IgD-negative memory B cell (primary cell): ENCODE measurements at regions not wholly inside any gene's neighbourhood (a gene's known extent, or its start where the extent isn't known, plus 50 kb on each side); places are given as distances from the start of the nearest gene placed in this dataset.
"Not testable (repeated sequence)": the region's sequence is repeated elsewhere in the genome, so short reads cannot be mapped to it uniquely, and the experiment has no call there.

Experiments
- H3K27ac Mint-ChIP-seq, 3 donors: one replicate each; pipeline ENCODE4 v1.8.0; 2020 to 2022; ENCODE audit warnings: mild to moderate bottlenecking in 3 of 3, mixed read lengths in 3 of 3, moderate library complexity in 1 of 3
- H3K27me3 Mint-ChIP-seq: one replicate; pipeline ENCODE4 v1.8.0; 2021; ENCODE audit warnings: mixed read lengths
- H3K36me3 Mint-ChIP-seq: one replicate; pipeline ENCODE4 v1.8.0; 2020; ENCODE audit warnings: mild to moderate bottlenecking, mixed read lengths
- H3K4me1 Mint-ChIP-seq, 3 donors: one replicate each; pipeline ENCODE4 v1.8.0; 2020 to 2022; ENCODE audit warnings: mixed read lengths in 3 of 3, mild to moderate bottlenecking in 1 of 3
- H3K4me3 Mint-ChIP-seq, 4 donors: one replicate each; pipeline ENCODE4 v1.8.0; 2020 to 2022; ENCODE audit warnings: mild to moderate bottlenecking in 4 of 4, mixed read lengths in 4 of 4, moderate library complexity in 3 of 4
- H3K9me3 Mint-ChIP-seq, 3 donors: one replicate each; pipeline ENCODE4 v1.8.0; 2020 to 2021; ENCODE audit warnings: mixed read lengths in 3 of 3, mild to moderate bottlenecking in 1 of 3

GRCh38 chr5:92064993-92065392 lies 681.9 kb upstream of the ARRDC3 start:
- Mint-ChIP-seq H3K36me3 (no peaks in the 10 kb centered on the region), H3K4me3 (no peak overlapping the region), H3K9me3 (peaks cover 4 to 9% (median 5%) of the 10 kb centered on the region in 3 donors), H3K4me1 (no peaks in the 10 kb centered on the region), H3K27me3 (no peaks in the 10 kb centered on the region), H3K27ac (no peak overlapping the region)

GRCh38 chr5:92051741-92052140 lies 668.6 kb upstream of the ARRDC3 start:
- no peak overlapping the region for H3K27ac Mint-ChIP-seq
- H3K9me3 Mint-ChIP-seq = peaks cover 0 to 16% (median 6%) of the 10 kb centered on the region in 3 donors
- H3K27me3 Mint-ChIP-seq = no peaks in the 10 kb centered on the region
- H3K4me3 Mint-ChIP-seq = no peak overlapping the region
- no peaks in the 10 kb centered on the region for H3K4me1 Mint-ChIP-seq
- peaks cover 1% of the 10 kb centered on the region for H3K36me3 Mint-ChIP-seq

GRCh38 chr5:92050970-92051369 lies 667.9 kb upstream of the ARRDC3 start:
- Mint-ChIP-seq H3K4me1 (no peaks in the 10 kb centered on the region), H3K9me3 (peaks cover 3 to 12% (median 6%) of the 10 kb centered on the region in 3 donors), H3K27me3 (no peaks in the 10 kb centered on the region), H3K27ac (no peak overlapping the region), H3K36me3 (peaks cover 1% of the 10 kb centered on the region), H3K4me3 (no peak overlapping the region)

GRCh38 chr5:92041911-92042660 lies 659.0 kb upstream of the ARRDC3 start:
- Mint-ChIP-seq H3K27me3 (no peaks in the 10 kb centered on the region), H3K27ac (no peak overlapping the region), H3K9me3 (peaks cover 0 to 5% (median 0%) of the 10 kb centered on the region in 3 donors), H3K36me3 (peaks cover 1% of the 10 kb centered on the region), H3K4me3 (no peak overlapping the region), H3K4me1 (no peaks in the 10 kb centered on the region)

GRCh38 chr5:92041206-92041605 lies 658.1 kb upstream of the ARRDC3 start:
- Mint-ChIP-seq H3K4me1 (no peaks in the 10 kb centered on the region), H3K27me3 (no peaks in the 10 kb centered on the region), H3K36me3 (peaks cover 1% of the 10 kb centered on the region), H3K9me3 (peaks cover 0 to 2% (median 0%) of the 10 kb centered on the region in 3 donors), H3K27ac (no peak overlapping the region), H3K4me3 (no peak overlapping the region)

GRCh38 chr5:92029792-92030191 lies 646.7 kb upstream of the ARRDC3 start:
- H3K36me3 Mint-ChIP-seq, H3K27me3 Mint-ChIP-seq, H3K9me3 Mint-ChIP-seq, H3K4me3 Mint-ChIP-seq, H3K27ac Mint-ChIP-seq, H3K4me1 Mint-ChIP-seq: not testable (repeated sequence)

GRCh38 chr5:92023555-92023954 lies 640.4 kb upstream of the ARRDC3 start:
- Mint-ChIP-seq H3K27me3 (no peaks in the 10 kb centered on the region), H3K27ac (no peak overlapping the region), H3K4me1 (no peaks in the 10 kb centered on the region), H3K9me3 (peaks cover 0 to 4% (median 3%) of the 10 kb centered on the region in 3 donors), H3K36me3 (no peaks in the 10 kb centered on the region), H3K4me3 (no peak overlapping the region)

- Mint-ChIP-seq H3K36me3 (no peaks in the 10 kb centered on the region), H3K4me1 (no peaks in the 10 kb centered on the region), H3K9me3 (peaks cover 0 to 4% (median 3%) of the 10 kb centered on the region in 3 donors), H3K27me3 (no peaks in the 10 kb centered on the region), H3K4me3 (no peak overlapping the region), H3K27ac (no peak overlapping the region)
These were observed 640.0 kb upstream of the ARRDC3 start for GRCh38 chr5:92023141-92023471.

- H3K36me3 Mint-ChIP-seq = no peaks in the 10 kb centered on the region
These were observed 639.5 kb upstream of the ARRDC3 start for GRCh38 chr5:92022415-92023140.

GRCh38 chr5:92019376-92019990 lies 636.4 kb upstream of the ARRDC3 start:
- Mint-ChIP-seq H3K4me1 (no peaks in the 10 kb centered on the region), H3K36me3 (no peaks in the 10 kb centered on the region), H3K27ac (no peak overlapping the region), H3K27me3 (no peaks in the 10 kb centered on the region), H3K9me3 (peaks cover 0 to 5% (median 0%) of the 10 kb centered on the region in 3 donors), H3K4me3 (no peak overlapping the region)

More at GRCh38 chr5:92022415-92023140, 639.5 kb upstream of the ARRDC3 start:
- no peak overlapping the region for H3K4me3 Mint-ChIP-seq
- no peaks in the 10 kb centered on the region for H3K27me3 Mint-ChIP-seq
- H3K9me3 Mint-ChIP-seq = peaks cover 0 to 4% (median 3%) of the 10 kb centered on the region in 3 donors
- no peaks in the 10 kb centered on the region for H3K4me1 Mint-ChIP-seq
- no peak overlapping the region for H3K27ac Mint-ChIP-seq

GRCh38 chr5:92017776-92018175 lies 634.7 kb upstream of the ARRDC3 start:
- Mint-ChIP-seq H3K9me3 (peaks cover 0 to 4% (median 3%) of the 10 kb centered on the region in 3 donors), H3K4me3 (no peak overlapping the region)

GRCh38 chr5:92011845-92012244 lies 628.7 kb upstream of the ARRDC3 start:
- H3K4me3 Mint-ChIP-seq, H3K36me3 Mint-ChIP-seq, H3K4me1 Mint-ChIP-seq, H3K27me3 Mint-ChIP-seq, H3K27ac Mint-ChIP-seq: not testable (repeated sequence)
- H3K9me3 Mint-ChIP-seq = peaks cover 0 to 10% (median 9%) of the 10 kb centered on the region in 3 donors

More at GRCh38 chr5:92017776-92018175, 634.7 kb upstream of the ARRDC3 start:
- H3K36me3 Mint-ChIP-seq = no peaks in the 10 kb centered on the region
- H3K4me1 Mint-ChIP-seq = no peaks in the 10 kb centered on the region
- H3K27me3 Mint-ChIP-seq = no peaks in the 10 kb centered on the region
- no peak overlapping the region for H3K27ac Mint-ChIP-seq

- H3K36me3 Mint-ChIP-seq = no peaks in the 10 kb centered on the region
- no peaks in the 10 kb centered on the region for H3K27me3 Mint-ChIP-seq
- H3K27ac Mint-ChIP-seq = no peak overlapping the region
- no peaks in the 10 kb centered on the region for H3K4me1 Mint-ChIP-seq
- H3K9me3 Mint-ChIP-seq = peaks cover 0 to 2% (median 0%) of the 10 kb centered on the region in 3 donors
- H3K4me3 Mint-ChIP-seq = no peak overlapping the region
These were observed 620.7 kb upstream of the ARRDC3 start for GRCh38 chr5:92003806-92004205.

- no peak overlapping the region for H3K4me3 Mint-ChIP-seq
- H3K27me3 Mint-ChIP-seq = no peaks in the 10 kb centered on the region
- no peaks in the 10 kb centered on the region for H3K36me3 Mint-ChIP-seq
- H3K9me3 Mint-ChIP-seq = no peaks in the 10 kb centered on the region
- no peaks in the 10 kb centered on the region for H3K4me1 Mint-ChIP-seq
- no peak overlapping the region for H3K27ac Mint-ChIP-seq
These were observed 619.7 kb upstream of the ARRDC3 start for GRCh38 chr5:92002721-92003274.

GRCh38 chr5:91998774-91999173 lies 615.7 kb upstream of the ARRDC3 start:
- H3K9me3 Mint-ChIP-seq = peaks cover 0 to 2% (median 0%) of the 10 kb centered on the region in 3 donors
- H3K36me3 Mint-ChIP-seq = no peaks in the 10 kb centered on the region
- H3K4me1 Mint-ChIP-seq = no peaks in the 10 kb centered on the region
- H3K4me3 Mint-ChIP-seq = no peak overlapping the region
- no peak overlapping the region for H3K27ac Mint-ChIP-seq
- no peaks in the 10 kb centered on the region for H3K27me3 Mint-ChIP-seq
